ENCODE measurements at regions not wholly inside any gene's neighbourhood (a gene's known extent, or its start where the extent isn't known, plus 50 kb on each side); places are given as distances from the start of the nearest gene placed in this dataset.

GRCh38 chr16:9040800-9041412, 50.5 kb upstream of the HAPSTR1 start:
- TF ChIP-seq CTCF (IDR thresholded peaks at IDR 0.05; ENCODE audit: low read depth, low read length, poor library complexity, severe bottlenecking) (no peak), EZH2phosphoT487 (IDR thresholded peaks at IDR 0.05; ENCODE audit: borderline replicate concordance, low read length) (no peak)
